LNCaP clone FGC (cell line): ENCODE measurements at regions not wholly inside any gene's neighbourhood (a gene's known extent, or its start where the extent isn't known, plus 50 kb on each side); places are given as distances from the start of the nearest gene placed in this dataset.

Experiments used
- DNase-seq: peaks from one replicate; pipeline ENCODE4 v3.0.0-alpha.2; 2011; ENCODE audit warnings: low read depth
- H3K4me3 ChIP-seq: 2 replicates; pipeline ENCODE4 v1.5.1; 2011; ENCODE audit warnings: mild to moderate bottlenecking, low read depth, low read length, control low read depth
- CTCF ChIP-seq: IDR thresholded peaks from 2 replicates; pipeline ENCODE4 v1.5.1; 2012; ENCODE audit warnings: mild to moderate bottlenecking; ENCODE audit not compliant: control insufficient read depth, insufficient read depth; ENCODE audit errors: extremely low read depth

DNA sequence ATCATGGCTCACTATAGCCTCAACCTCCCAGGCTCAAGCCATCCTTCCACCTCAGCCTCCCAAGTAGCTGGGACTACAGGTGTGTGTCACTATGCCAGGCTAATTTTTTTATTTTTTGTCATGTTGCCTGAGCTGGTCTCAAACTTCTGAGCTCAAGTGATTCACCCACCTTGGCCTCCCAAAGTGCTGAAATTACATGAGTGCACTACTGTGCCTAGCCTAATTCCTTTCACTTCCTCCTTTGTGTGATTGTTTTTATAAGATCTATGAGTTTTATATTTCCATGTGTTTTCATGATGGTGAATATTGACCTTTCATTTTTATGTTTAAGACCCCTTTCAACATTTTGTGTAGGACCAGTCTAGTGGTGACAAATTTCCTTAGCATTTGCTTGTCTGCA lies 55.2 kb upstream of the IL12B start:
- H3K4me3 ChIP-seq = no peak overlapping the region

GRCh38 chr5:159386028-159386711 lies 55.9 kb upstream of the IL12B start:
- TF ChIP-seq CTCF = no peak
- no peak for DNase-seq
- H3K4me3 ChIP-seq = no peak overlapping the region

More for the DNA sequence above, 55.2 kb upstream of the IL12B start:
- DNase-seq = no peak
- TF ChIP-seq CTCF = no peak

DNA sequence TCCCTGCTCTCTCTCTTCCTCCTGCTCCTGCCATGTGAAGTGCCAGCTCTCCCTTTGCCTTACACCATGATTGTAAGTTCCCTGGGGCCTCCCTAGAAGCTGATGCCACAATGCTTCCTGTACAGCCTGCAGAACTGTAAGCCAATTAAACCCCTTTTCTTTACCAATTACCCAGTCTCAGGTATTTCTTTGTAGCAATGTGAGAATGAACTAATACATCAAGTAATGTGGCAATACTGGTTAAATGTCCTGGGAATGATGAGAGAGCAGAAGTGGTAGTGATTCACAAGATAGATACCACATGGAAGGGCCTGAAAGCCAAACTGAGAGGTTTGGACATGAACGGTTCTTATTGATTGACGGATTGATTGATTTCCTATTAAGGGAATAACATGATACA lies 62.6 kb upstream of the IL12B start:
- DNase-seq = no peak
- no peak for TF ChIP-seq CTCF
- H3K4me3 ChIP-seq = no peak overlapping the region

DNA sequence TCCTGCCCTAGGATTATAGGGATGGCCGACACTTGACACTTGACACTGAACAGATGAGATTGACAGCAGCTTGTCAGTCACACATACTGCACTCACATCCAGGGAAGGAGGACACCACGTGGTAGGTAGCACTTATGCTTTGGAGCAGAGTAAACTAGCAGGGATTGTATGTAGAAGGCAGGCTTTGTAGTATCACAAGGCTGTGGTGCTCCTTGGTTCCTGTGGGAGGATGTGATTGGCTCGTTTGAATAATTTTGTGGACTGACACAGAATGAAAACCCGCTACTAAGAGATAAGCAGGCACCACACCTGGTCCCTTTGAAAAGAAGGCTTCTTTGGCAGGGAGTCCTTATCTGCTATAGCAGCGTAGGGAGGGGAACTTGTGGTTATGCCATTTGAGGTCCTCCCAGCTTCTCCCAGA lies 63.6 kb upstream of the IL12B start:
- H3K4me3 ChIP-seq = no peak overlapping the region
- no peak for TF ChIP-seq CTCF
- DNase-seq = no peak

DNA sequence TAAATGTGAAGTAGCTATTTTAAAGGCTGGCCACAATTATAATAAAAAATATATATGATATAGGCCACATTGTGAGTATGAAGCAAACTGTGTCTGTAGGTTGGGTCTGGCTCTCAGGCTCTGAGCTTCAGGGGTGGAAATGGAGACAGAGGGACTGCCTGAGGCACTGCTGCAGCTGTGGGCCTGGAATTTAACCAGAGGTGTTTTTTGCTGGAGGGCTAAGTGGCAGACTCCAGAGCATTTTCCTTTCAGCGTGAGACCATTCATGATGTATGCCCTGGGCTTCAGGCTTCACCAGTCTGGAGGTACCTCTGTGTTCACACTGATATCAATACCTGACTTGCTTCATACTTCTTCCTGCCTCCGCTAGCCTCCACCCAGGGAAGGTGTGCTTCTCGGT lies 64.9 kb upstream of the IL12B start:
- DNase-seq = no peak
- no peak overlapping the region for H3K4me3 ChIP-seq
- no peak for TF ChIP-seq CTCF

DNA sequence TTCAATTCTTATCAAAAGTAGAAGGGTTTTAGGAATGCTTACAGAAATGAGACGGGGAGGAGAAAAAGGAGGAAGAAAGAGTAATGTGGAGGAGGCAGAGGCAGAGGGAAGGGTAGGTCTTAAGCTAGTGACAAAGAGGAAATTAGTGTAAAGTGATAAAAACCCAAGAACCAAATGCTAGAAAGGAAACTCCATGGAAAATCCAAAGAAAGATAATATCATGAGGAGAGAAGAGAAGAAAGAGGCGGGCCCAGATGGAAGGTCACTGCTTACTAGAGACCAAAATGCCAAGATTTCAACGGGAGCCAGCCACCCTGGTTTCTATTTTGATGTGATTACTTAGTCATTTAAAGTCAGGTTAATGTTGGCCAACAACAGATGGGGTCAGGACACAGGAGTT lies 68.6 kb upstream of the IL12B start:
- TF ChIP-seq CTCF = no peak
- no peak overlapping the region for H3K4me3 ChIP-seq
- no peak for DNase-seq

- no peak for TF ChIP-seq CTCF
- no peak for DNase-seq
- no peak overlapping the region for H3K4me3 ChIP-seq
These were observed 70.2 kb upstream of the IL12B start for GRCh38 chr5:159400476-159400875.
